ENCODE measurements at regions not wholly inside any gene's neighbourhood (a gene's known extent, or its start where the extent isn't known, plus 50 kb on each side); places are given as distances from the start of the nearest gene placed in this dataset.

- DNase-seq (ENCODE audit: low read depth), result no peak
These were observed 72.5 kb upstream of the KCNIP4 start for GRCh38 chr4:22021106-22021505.

- no peak for DNase-seq (ENCODE audit: low read depth)
These were observed 71.6 kb upstream of the KCNIP4 start for GRCh38 chr4:22020129-22020528.

GRCh38 chr4:22019676-22020075, 71.1 kb upstream of the KCNIP4 start:
- DNase-seq (ENCODE audit: low read depth), result no peak

- no peak for DNase-seq (ENCODE audit: low read depth)
These were observed 65.7 kb upstream of the KCNIP4 start for GRCh38 chr4:22014222-22014741.

- no peak for DNase-seq (ENCODE audit: low read depth)
These were observed 55.3 kb upstream of the KCNIP4 start for GRCh38 chr4:22003878-22004277.

Data from non-pigmented ciliary epithelial cell (primary cell).